Endothelial cell (in vitro differentiated cells): ENCODE measurements at regions not wholly inside any gene's neighbourhood (a gene's known extent, or its start where the extent isn't known, plus 50 kb on each side); places are given as distances from the start of the nearest gene placed in this dataset.
A peak's percentile ranks its signal among the peaks of the same experiment; 100 is the strongest.

Experiments used
- DNase-seq: peaks from one replicate; pipeline ENCODE4 v3.0.0; 2021; ENCODE audit warnings: low spot score
- H3K27ac Mint-ChIP-seq: one replicate; pipeline ENCODE4 v1.8.0; 2021; ENCODE audit warnings: mixed read lengths, inconsistent platforms; ENCODE audit not compliant: unreplicated experiment
- H3K27me3 Mint-ChIP-seq: one replicate; pipeline ENCODE4 v1.8.0; 2021; ENCODE audit warnings: mild to moderate bottlenecking, moderate library complexity, mixed read lengths, inconsistent platforms; ENCODE audit not compliant: unreplicated experiment
- H3K36me3 Mint-ChIP-seq: one replicate; pipeline ENCODE4 v1.8.0; 2021; ENCODE audit warnings: mild to moderate bottlenecking, low read depth, mixed read lengths, inconsistent platforms; ENCODE audit not compliant: unreplicated experiment
- H3K4me1 Mint-ChIP-seq: one replicate; pipeline ENCODE4 v1.8.0; 2021; ENCODE audit warnings: mild to moderate bottlenecking, mixed read lengths, inconsistent platforms; ENCODE audit not compliant: unreplicated experiment
- H3K4me3 Mint-ChIP-seq: one replicate; pipeline ENCODE4 v1.8.0; 2021; ENCODE audit warnings: mild to moderate bottlenecking, mixed read lengths, inconsistent platforms; ENCODE audit not compliant: unreplicated experiment
- H3K9me3 Mint-ChIP-seq: one replicate; pipeline ENCODE4 v1.8.0; 2021; ENCODE audit warnings: mixed read lengths, inconsistent platforms; ENCODE audit not compliant: unreplicated experiment
- TF ChIP-seq, protein P1 (sequence below): fragments of 200-600 bp; sonication (generic); IDR thresholded peaks from one replicate; pipeline ENCODE4 v1.5.0; 2021; ENCODE audit warnings: antibody characterized with exemption; ENCODE audit not compliant: unreplicated experiment

DNA sequence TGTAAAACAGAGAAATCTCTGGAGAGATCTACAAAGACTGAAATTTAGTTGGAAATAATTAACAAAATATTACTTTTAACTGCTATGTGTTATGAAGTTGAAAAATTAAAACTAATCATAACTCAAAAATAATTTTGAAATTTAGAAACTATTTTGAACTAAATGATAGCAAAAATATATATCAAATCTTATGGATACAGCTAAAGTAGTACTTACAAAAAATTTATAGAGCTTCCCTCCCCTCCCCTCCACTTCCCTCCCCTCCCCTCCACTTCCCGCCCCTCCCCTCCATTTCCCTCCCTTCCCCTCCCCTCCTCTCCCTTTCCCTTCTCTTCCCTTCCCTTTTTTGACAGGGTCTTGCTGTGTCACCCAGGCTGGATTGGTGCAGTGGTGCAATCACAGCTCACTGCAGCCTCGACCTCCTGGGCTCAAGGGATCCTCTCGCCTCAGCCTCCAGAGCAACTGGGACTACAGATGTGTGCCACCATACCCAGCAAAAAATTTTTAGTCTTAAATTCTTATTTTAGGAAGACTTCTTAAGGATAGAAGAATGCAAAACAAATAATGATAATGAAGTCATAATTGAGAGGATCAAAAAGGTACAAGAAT is 87.2 kb upstream of the RGS17 start:
- H3K27me3 Mint-ChIP-seq: no peaks in the 10 kb centered on the region
- H3K9me3 Mint-ChIP-seq: no peaks in the 10 kb centered on the region
- H3K4me1 Mint-ChIP-seq: peaks cover 20% of the 10 kb centered on the region
- H3K36me3 Mint-ChIP-seq: no peaks in the 10 kb centered on the region
- H3K4me3 Mint-ChIP-seq: no peak overlapping the region
- no peak for DNase-seq
- H3K27ac Mint-ChIP-seq: no peak overlapping the region
- TF ChIP-seq, protein P1, sequence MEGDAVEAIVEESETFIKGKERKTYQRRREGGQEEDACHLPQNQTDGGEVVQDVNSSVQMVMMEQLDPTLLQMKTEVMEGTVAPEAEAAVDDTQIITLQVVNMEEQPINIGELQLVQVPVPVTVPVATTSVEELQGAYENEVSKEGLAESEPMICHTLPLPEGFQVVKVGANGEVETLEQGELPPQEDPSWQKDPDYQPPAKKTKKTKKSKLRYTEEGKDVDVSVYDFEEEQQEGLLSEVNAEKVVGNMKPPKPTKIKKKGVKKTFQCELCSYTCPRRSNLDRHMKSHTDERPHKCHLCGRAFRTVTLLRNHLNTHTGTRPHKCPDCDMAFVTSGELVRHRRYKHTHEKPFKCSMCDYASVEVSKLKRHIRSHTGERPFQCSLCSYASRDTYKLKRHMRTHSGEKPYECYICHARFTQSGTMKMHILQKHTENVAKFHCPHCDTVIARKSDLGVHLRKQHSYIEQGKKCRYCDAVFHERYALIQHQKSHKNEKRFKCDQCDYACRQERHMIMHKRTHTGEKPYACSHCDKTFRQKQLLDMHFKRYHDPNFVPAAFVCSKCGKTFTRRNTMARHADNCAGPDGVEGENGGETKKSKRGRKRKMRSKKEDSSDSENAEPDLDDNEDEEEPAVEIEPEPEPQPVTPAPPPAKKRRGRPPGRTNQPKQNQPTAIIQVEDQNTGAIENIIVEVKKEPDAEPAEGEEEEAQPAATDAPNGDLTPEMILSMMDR: no peak

DNA sequence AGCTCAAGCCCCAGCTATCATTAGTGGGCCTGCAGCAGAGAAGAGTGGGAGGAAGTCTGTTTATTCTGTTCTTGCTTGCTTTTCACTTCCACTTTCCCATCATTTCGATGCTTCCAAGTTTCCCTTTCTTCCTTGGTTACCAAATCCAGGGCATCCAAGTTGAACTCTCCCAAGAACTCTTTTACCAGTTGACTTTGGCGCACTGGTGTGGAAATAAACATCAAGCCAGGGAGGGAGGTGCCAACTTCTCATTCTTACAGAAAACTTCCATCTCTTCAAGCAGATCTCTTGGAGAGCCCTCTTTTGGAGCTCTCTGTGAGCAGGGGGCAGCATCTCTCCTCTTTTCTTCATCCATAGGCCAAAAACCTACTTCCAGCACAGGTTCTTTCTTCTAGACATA is 85.7 kb upstream of the RGS17 start:
- TF ChIP-seq, protein P1: no peak
- H3K36me3 Mint-ChIP-seq: no peaks in the 10 kb centered on the region
- no peaks in the 10 kb centered on the region for H3K27me3 Mint-ChIP-seq
- peaks cover 21% of the 10 kb centered on the region for H3K4me1 Mint-ChIP-seq
- no peak overlapping the region for H3K4me3 Mint-ChIP-seq
- H3K27ac Mint-ChIP-seq: no peak overlapping the region
- H3K9me3 Mint-ChIP-seq: no peaks in the 10 kb centered on the region
- DNase-seq: no peak

DNA sequence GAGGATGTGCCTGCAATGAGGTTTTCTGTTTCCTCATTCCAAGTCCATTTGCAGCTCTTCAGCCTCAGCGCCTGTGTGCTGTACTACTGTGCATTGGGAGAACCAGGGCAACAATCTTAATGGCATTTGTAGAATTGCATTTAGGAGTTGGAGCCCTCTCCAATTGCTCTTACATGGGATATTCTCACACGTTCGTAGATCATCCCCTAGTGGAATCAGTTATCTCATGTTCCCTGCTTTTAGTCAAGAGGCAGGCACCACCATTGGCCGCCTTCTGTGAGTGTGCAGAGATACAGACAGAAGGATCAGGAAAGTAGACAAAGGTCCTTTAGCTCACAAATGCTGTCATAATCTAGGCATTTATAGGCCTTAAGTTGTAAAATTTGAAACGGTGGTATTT is 84.2 kb upstream of the RGS17 start:
- Mint-ChIP-seq H3K27ac (peak overlapping the region; percentile 96), H3K4me1 (peaks cover 28% of the 10 kb centered on the region), H3K36me3 (no peaks in the 10 kb centered on the region), H3K27me3 (no peaks in the 10 kb centered on the region), H3K9me3 (no peaks in the 10 kb centered on the region), H3K4me3 (no peak overlapping the region)
- TF ChIP-seq, protein P1: no peak
- DNase-seq: no peak

DNA sequence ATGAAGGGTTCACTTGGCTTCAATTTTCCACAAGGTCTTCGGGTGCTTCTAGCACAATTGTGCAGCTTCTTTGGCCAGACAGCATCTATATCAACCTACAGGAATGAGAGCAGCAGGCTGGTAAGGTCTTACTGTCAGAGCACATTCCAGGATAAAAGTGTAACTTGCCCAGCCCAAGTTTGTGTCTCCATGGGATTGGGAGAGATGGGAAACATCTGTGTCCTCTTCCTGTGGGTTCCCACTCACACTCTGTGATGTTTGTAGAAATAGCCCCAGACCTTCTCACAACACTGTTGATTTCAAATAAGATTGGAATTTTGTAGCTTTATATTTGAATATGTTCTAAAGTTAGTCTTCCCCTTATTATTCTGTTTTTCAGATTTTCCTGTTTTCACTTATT is 83.4 kb upstream of the RGS17 start:
- H3K36me3 Mint-ChIP-seq: no peaks in the 10 kb centered on the region
- H3K4me1 Mint-ChIP-seq: peaks cover 28% of the 10 kb centered on the region
- no peak for DNase-seq
- H3K9me3 Mint-ChIP-seq: no peaks in the 10 kb centered on the region
- TF ChIP-seq, protein P1: no peak
- peak overlapping the region; percentile 3 for H3K4me3 Mint-ChIP-seq
- H3K27ac Mint-ChIP-seq: peak overlapping the region; percentile 96
- H3K27me3 Mint-ChIP-seq: no peaks in the 10 kb centered on the region

DNA sequence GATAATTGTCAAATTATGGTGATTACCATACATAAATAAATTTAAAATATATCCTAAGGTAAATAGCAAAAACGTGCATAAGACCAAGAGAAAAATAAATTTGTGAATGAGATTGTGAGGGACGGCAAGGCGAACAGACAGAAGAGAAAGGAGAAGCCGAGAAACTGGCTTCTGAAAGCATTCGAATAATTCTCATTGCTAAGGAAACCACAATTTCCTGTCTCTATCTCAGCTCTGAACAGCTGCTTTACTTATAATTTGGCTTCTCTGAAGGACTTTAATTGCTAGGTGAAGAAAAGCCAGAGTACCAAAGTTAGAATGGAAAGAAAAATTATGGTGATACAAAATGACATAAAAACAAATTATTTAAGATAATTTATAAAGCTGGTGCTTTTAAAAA is 79.0 kb upstream of the RGS17 start:
- no peaks in the 10 kb centered on the region for H3K36me3 Mint-ChIP-seq
- H3K4me1 Mint-ChIP-seq: peaks cover 29% of the 10 kb centered on the region
- no peak overlapping the region for H3K4me3 Mint-ChIP-seq
- H3K27me3 Mint-ChIP-seq: no peaks in the 10 kb centered on the region
- TF ChIP-seq, protein P1: no peak
- no peaks in the 10 kb centered on the region for H3K9me3 Mint-ChIP-seq
- H3K27ac Mint-ChIP-seq: peak overlapping the region; percentile 26
- DNase-seq: no peak
